ENCODE measurements at regions not wholly inside any gene's neighbourhood (a gene's known extent, or its start where the extent isn't known, plus 50 kb on each side); places are given as distances from the start of the nearest gene placed in this dataset.

DNA sequence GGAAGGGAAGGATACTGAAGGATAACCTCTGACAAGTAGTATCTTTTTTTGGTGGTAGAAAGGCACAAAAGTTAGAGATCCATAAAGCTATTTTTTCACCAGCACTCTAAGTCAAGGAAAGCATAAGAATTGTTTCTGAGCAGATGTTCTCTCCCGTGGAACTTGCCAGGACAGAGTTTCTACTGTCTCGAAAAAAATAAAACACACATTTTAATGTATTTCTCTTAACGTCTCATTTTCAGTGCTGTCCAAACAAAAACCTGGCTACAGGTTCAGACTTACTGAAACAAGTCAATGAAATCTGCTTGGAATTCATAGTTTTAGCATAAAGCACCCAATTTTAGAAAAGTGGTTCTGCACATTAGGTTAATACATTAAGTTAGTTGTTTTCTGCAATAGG is 338.3 kb downstream of the LTN1 start:
- DNase-seq (ENCODE audit: low read depth in 3 of 3): no peak

- DNase-seq (ENCODE audit: low read depth in 3 of 3): no peak
These were observed 347.9 kb downstream of the LTN1 start for GRCh38 chr21:28644762-28645161.

DNA sequence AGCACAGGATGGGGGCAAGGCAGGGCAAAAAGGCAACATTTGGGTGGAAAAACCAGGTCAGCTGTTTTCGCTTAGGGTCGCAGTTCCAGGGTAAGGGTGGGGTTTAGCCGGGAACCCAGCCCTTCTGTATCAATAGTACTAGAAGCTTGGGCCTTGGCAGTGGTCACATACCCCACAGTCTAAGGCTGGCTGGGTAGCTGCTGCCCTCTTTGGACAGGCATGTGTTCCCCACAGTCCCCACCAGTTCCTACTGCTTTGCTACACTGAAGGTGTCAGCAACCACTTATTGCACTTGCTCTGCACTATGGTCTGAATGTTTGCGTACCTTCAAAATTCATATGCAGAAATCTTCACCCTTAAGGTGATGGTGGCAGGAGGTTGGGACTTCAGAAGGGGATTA is 349.8 kb downstream of the LTN1 start:
- no peak for DNase-seq (ENCODE audit: low read depth in 3 of 3)

DNA sequence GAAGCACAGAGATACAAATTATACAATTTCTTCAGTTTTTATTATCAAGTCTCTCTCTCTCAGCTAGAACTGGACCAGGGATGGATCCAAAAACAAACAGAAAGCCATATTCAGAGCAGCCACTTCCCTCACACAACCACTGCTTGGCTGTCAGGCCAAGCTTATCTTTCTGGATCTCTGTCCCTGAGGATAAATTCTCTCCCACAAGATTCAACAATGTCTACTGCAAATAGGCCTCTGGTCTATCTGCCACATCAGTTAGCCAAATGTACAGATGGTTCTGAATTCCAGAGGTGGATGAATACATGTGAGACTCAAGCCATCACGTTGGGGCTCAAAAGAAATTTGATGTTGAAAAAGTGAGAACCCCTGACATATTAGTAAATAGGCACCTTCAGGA is 350.9 kb downstream of the LTN1 start:
- DNase-seq (ENCODE audit: low read depth in 3 of 3): no peak

DNA sequence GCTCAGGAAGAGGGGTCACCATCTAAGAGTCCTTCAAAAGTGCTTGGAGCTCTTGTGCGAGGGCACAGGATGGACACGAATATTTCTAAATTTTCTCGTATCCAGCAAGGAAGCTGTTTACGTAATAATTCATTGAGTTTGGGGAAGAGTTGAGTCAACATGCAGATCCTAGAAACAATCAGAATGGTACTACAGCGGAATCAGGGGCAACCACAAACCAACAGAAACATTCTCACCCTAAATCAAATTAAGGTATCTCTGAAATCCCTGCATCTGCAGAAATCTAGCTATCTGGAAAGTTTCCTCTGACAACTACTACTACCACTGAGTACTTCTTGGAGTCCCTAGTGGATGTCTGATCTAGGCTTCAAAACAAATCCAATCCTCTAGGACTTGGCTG is 352.4 kb downstream of the LTN1 start:
- no peak for DNase-seq (ENCODE audit: low read depth in 3 of 3)

DNA sequence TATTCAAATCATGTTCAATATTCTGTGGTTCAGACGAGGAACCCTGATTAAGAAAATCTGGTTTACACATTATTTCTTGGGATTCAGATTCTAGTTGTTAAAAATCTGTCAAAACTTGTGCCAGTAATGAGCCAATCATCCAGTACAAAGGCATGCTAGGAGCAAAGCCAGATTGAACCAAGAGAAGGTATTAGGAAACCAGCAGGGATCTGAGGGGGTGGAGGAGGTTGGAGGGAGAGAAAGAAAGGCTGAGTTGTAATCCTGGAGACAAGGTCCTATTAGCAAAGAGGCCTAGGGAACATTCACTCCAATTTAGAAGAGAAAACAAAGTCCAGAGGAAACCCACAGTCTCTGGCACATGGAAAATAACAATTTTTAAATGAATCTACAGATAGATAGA is 352.9 kb downstream of the LTN1 start:
- DNase-seq (ENCODE audit: low read depth in 3 of 3): no peak

- DNase-seq (ENCODE audit: low read depth in 3 of 3): peak in 1 of 3 donors; percentile 12
These were observed 355.7 kb downstream of the LTN1 start for GRCh38 chr21:28636752-28637691.

DNA sequence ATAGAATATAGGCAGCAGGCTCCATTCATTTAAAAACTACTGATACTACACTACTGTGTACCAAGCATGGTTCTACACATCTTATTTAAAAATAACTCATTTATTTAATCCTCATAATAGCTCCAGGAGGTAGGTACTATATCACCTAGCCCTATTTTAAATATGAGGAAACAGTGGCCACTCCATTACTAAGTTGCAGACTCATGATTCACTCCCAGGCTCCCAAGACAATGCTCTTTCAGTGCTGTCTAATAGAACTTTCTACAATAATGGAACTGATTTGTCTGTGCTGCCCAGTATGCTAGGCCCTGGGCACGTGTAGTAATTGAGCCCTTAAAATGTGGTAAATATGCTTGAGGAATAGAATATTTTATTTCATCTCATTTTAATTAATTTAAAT is 357.1 kb downstream of the LTN1 start:
- DNase-seq (ENCODE audit: low read depth in 3 of 3): no peak

DNA sequence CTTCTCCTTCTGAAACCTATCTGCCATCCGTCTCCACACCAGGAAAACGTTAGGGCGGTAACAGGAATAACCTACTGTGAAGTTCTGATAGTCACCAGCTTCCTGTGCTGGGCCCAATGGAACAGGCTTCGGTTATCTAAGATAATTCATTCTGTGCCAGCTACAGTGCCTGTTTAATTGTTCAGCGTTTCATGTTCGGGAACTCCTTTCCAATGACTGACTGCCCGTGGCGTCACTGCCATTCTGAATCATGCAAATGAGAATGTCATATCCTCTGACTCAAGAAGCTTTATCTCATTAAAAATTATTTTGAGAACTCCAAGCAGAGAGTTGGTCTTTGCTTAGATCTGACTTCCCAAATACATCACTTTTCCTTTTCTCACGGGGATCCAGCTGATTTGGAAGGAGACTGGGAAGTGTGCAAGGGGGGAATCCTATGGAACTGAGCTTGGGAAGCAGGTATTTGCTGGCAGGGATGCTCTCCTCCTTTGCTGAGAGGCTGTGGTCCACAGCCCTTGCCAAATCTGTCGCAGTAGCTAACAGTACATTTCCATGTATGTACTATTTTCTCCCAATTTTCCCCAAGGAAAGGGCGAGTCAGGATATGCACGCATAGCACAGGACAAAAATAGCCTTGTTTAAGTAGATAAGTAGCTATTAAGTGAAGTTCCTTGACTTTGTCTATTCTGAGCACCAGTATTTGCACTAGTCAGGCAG is 358.7 kb downstream of the LTN1 start:
- no peak for DNase-seq (ENCODE audit: low read depth in 3 of 3)

- DNase-seq (ENCODE audit: low read depth in 3 of 3): no peak
These were observed 359.8 kb downstream of the LTN1 start for GRCh38 chr21:28632755-28633408.

DNA sequence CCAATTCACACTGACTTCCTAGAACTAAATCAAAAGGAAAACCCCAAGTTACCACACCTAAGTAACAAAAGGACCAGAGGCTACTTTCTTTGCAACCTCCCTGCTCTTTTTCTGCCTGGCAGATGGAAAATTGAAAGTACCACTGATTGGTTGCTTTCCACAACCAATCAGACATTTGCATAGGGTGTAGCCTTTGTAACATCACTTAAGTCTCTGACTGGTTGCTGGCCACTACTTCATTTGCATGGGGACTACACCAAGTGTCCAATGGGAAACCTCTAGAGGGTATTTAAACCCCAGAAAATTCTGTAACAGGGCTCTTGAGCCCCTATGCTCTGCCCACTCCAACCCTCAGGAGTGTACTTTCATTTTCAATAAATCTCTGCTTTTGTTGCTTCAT is 365.0 kb downstream of the LTN1 start:
- no peak for DNase-seq (ENCODE audit: low read depth in 3 of 3)

GRCh38 chr21:28627261-28627660 is 365.4 kb downstream of the LTN1 start:
- DNase-seq (ENCODE audit: low read depth in 3 of 3): no peak

GRCh38 chr21:28624626-28625025 is 368.1 kb downstream of the LTN1 start:
- no peak for DNase-seq (ENCODE audit: low read depth in 3 of 3)

DNA sequence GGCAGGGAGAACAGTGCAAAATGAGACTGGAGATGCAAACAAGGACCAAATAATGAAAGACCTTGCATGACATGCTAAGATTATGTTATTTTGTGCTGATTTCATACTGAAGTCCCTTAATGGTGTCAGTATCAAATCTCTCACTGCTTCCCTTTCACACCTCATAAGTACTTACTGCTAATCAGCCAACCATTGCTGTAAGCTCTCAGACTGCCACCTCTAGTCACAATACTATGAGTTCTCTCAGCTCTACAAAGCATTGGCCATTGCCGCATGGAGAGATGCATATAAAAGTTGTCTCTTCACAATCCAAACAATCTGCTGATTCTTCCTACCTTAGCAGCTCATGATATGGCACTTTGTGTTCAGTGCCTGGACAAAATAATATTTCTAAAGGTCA is 375.4 kb downstream of the LTN1 start:
- no peak for DNase-seq (ENCODE audit: low read depth in 3 of 3)

DNA sequence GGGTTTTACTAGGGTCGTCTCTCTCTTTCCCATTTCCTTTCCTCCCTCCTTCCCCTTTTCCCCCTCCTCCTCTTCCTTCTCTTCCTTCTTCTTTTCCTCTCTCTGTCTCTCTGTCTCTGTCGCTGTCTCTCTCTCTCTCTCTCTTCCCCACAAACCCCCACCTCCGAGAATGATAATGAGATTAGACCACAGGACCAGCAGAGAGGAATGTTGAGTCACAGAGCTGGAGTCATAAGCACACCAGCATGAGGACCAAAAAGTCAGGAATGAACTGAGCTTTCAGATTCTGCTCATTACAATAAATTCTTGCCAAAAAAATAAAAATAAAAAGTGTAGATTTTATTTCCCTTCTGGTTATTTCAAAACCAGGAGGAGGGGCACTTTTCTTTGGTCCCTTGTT is 377.4 kb downstream of the LTN1 start:
- DNase-seq (ENCODE audit: low read depth in 3 of 3): no peak

GRCh38 chr21:28614791-28615190 is 377.9 kb downstream of the LTN1 start:
- no peak for DNase-seq (ENCODE audit: low read depth in 3 of 3)

DNA sequence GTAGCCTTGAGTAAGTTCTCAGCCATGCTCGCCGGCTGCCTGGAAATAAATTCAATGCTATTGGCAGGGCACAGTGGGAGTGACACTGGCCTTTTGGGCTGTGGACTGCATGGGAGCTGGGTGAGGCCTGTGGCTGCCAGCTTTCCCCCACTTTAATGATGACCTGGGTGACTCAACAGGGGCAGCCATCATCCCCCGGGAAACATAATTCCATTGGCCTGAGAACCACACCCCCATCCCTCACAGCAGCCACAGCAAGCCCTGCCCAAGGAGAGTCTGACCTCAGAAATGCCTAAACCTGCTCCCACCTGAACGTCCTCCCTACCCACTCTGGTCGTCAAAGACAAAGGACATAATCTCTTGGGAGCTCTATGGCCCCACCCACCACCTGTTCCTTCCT is 384.0 kb downstream of the LTN1 start:
- no peak for DNase-seq (ENCODE audit: low read depth in 3 of 3)

GRCh38 chr21:28607545-28607944 is 385.1 kb downstream of the LTN1 start:
- no peak for DNase-seq (ENCODE audit: low read depth in 3 of 3)

DNA sequence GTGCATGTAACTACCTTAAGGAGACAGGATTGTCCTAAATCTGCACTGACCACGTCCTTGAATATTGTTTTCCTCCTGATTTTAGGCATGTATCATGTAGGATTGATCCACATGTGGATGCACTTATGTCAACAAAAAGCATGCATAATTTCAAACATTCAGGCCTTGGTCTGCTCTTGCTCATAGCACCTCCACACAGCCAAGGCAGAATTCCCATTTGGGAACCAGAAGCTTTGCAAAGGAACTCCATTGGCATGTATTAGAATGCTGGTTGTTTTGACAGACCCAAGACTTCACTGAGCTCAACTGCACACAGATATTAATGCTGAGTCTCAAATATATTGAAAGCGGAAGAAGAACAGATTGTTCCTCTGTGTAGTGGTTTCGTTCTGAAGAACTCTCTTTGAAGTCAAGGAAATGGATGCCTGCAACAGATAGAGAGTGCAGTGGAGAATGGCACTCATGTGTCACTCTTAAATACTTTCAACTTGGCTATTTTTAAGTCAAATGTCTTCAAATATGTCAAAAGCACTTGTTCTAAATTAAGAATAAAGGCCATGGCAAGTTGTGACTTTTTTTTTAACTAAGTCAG is 387.6 kb downstream of the LTN1 start:
- DNase-seq (ENCODE audit: low read depth in 3 of 3): no peak

GRCh38 chr21:28602546-28602945 is 390.1 kb downstream of the LTN1 start:
- DNase-seq (ENCODE audit: low read depth in 3 of 3): no peak

GRCh38 chr21:28598214-28598613 is 394.5 kb downstream of the LTN1 start:
- no peak for DNase-seq (ENCODE audit: low read depth in 3 of 3)

GRCh38 chr21:28592205-28592865 is 400.3 kb downstream of the LTN1 start:
- DNase-seq (ENCODE audit: low read depth in 3 of 3): no peak

Measured in stimulated activated CD4-positive, alpha-beta T cell treated with anti-CD3 and anti-CD28 coated beads, TNF-alpha, amount 100 ng/mL, for 48 hours (primary cell).